H1 (cell line): ENCODE measurements at regions not wholly inside any gene's neighbourhood (a gene's known extent, or its start where the extent isn't known, plus 50 kb on each side); places are given as distances from the start of the nearest gene placed in this dataset.
A peak's percentile ranks its signal among the peaks of the same experiment; 100 is the strongest.

Experiments
- CTCF ChIA-PET: fragments of 300-600 bp; sonication (Branson Sonifier 250); formaldehyde crosslinking; loops from one replicate; lab custom pipeline; 2021; ENCODE audit not compliant: partially characterized antibody; lab: Charles Lee
- POLR2A ChIA-PET: fragments of 300-600 bp; sonication (Branson Sonifier 250); formaldehyde crosslinking; loops from one replicate; lab custom pipeline; 2021; ENCODE audit warnings: inconsistent platforms; ENCODE audit not compliant: partially characterized antibody; lab: Charles Lee
- DNase-seq, 2 experiments: peaks; one replicate each; pipeline versions ENCODE4 v3.0.0 to v3.0.0-alpha.2; 2010 to 2022; ENCODE audit warnings: low spot score in 2 of 2, low read depth in 1 of 2, mixed read lengths in 1 of 2
- FAIRE-seq: peaks from 2 replicates; lab custom pipeline; 2011; peaks lifted over from hg19 to GRCh38; lab: Jason Lieb, UNC
- H2AFZ ChIP-seq: 2 replicates; pipeline ENCODE4 v1.8.1; 2012; ENCODE audit warnings: low read length, inconsistent platforms
- H2AK5ac ChIP-seq: 2 replicates; pipeline ENCODE4 v1.6.1; 2013; ENCODE audit warnings: low read depth, low read length
- H2BK120ac ChIP-seq: replicated peaks from 2 replicates; pipeline ENCODE3; 2013; ENCODE audit warnings: low read depth, low read length, inconsistent platforms
- H2BK12ac ChIP-seq: 2 replicates; pipeline ENCODE4 v1.6.1; 2013; ENCODE audit warnings: low read depth, low read length
- H2BK15ac ChIP-seq: 2 replicates; pipeline ENCODE4 v1.6.1; 2013; ENCODE audit warnings: low read length
- H2BK20ac ChIP-seq: 2 replicates; pipeline ENCODE4 v1.6.1; 2013; ENCODE audit warnings: low read length
- H2BK5ac ChIP-seq: 2 replicates; pipeline ENCODE4 v1.6.1; 2013; ENCODE audit warnings: low read depth, low read length
- H3K14ac ChIP-seq: 2 replicates; pipeline ENCODE4 v1.6.1; 2013; ENCODE audit warnings: inconsistent platforms; ENCODE audit not compliant: insufficient read length
- H3K18ac ChIP-seq: 2 replicates; pipeline ENCODE4 v1.6.1; 2013; ENCODE audit warnings: low read length; ENCODE audit errors: extremely low read depth
- H3K23ac ChIP-seq: 2 replicates; pipeline ENCODE4 v1.6.1; 2013; ENCODE audit warnings: inconsistent platforms; ENCODE audit not compliant: insufficient read length
- H3K23me2 ChIP-seq: 2 replicates; pipeline ENCODE4 v1.6.1; 2013; ENCODE audit warnings: low read depth, low read length
- H3K27ac ChIP-seq: 2 replicates; pipeline ENCODE4 v1.6.1; 2011; ENCODE audit warnings: low read depth, low read length, inconsistent platforms
- H3K27me3 ChIP-seq, 4 experiments: replicated peaks in 1 of 4; 1 replicate in 1 of 4; 2 replicates in 3 of 4; pipeline versions ENCODE4 v1.6.1 to v1.8.1; 2011 to 2013; ENCODE audit warnings: low read length in 3 of 4, mild to moderate bottlenecking in 3 of 4, inconsistent platforms in 2 of 4, mixed read lengths in 2 of 4, moderate library complexity in 1 of 4; ENCODE audit not compliant: control insufficient read depth in 3 of 4, insufficient read depth in 3 of 4; ENCODE audit errors: extremely low read depth in 1 of 4
- H3K36me3 ChIP-seq, 4 experiments: 2 replicates each; pipeline versions ENCODE4 v1.6.1 to v1.8.1; 2011 to 2013; ENCODE audit warnings: mild to moderate bottlenecking in 4 of 4, low read length in 3 of 4, moderate library complexity in 2 of 4, control low read depth in 1 of 4, inconsistent platforms in 1 of 4; ENCODE audit not compliant: insufficient read depth in 4 of 4, control insufficient read depth in 2 of 4
- H3K4ac ChIP-seq: replicated peaks from 2 replicates; pipeline ENCODE3; 2013; ENCODE audit warnings: low read length, low read depth, mixed read lengths, inconsistent platforms; ENCODE audit not compliant: insufficient read length
- H3K4me1 ChIP-seq, 4 experiments: replicated peaks in 1 of 4; 1 replicate in 1 of 4; 2 replicates in 3 of 4; pipeline versions ENCODE4 v1.6.1 to v1.8.1; 2011 to 2013; ENCODE audit warnings: low read length in 3 of 4, inconsistent platforms in 2 of 4, mixed read lengths in 1 of 4; ENCODE audit not compliant: insufficient read depth in 4 of 4, control insufficient read depth in 3 of 4
- H3K4me2 ChIP-seq, 2 experiments: 2 replicates each; pipeline versions ENCODE4 v1.6.1 to v1.8.1; 2011 to 2013; ENCODE audit warnings: low read depth in 2 of 2, low read length in 2 of 2, control low read depth in 1 of 2, inconsistent platforms in 1 of 2, mild to moderate bottlenecking in 1 of 2; ENCODE audit not compliant: insufficient read depth in 1 of 2
- H3K4me3 ChIP-seq, 4 experiments: fragments of 200-600, 300-600 bp in 1 of 4; sonication (generic), shearing (Covaris generic), sonication (Bioruptor Twin) in 1 of 4; 2 replicates each; pipeline versions ENCODE4 v1.5.1 to v1.8.1; 2011 to 2016; ENCODE audit warnings: low read length in 4 of 4, low read depth in 3 of 4, control low read depth in 2 of 4, inconsistent platforms in 2 of 4, mild to moderate bottlenecking in 2 of 4, mixed read lengths in 1 of 4, moderate library complexity in 1 of 4; ENCODE audit not compliant: insufficient read depth in 2 of 4; ENCODE audit errors: extremely low read depth in 1 of 4
- H3K56ac ChIP-seq: replicated peaks from 2 replicates; pipeline ENCODE3; 2013; ENCODE audit warnings: low read depth, mild to moderate bottlenecking, mixed read lengths, low read length, inconsistent platforms; ENCODE audit not compliant: insufficient read length
- H3K79me1 ChIP-seq: 2 replicates; pipeline ENCODE4 v1.6.1; 2013; ENCODE audit warnings: low read depth, low read length, control low read depth
- H3K79me2 ChIP-seq, 2 experiments: 2 replicates each; pipeline versions ENCODE4 v1.6.1 to v1.8.1; 2012 to 2013; ENCODE audit warnings: low read length in 2 of 2, mild to moderate bottlenecking in 2 of 2, inconsistent platforms in 1 of 2; ENCODE audit not compliant: insufficient read depth in 2 of 2, control insufficient read depth in 1 of 2
- H3K9ac ChIP-seq, 4 experiments: replicated peaks in 1 of 4; 1 replicate in 1 of 4; 2 replicates in 3 of 4; pipeline versions ENCODE4 v1.6.1 to v1.8.1; 2011 to 2013; ENCODE audit warnings: low read depth in 3 of 4, low read length in 3 of 4, control low read depth in 2 of 4, mild to moderate bottlenecking in 2 of 4, moderate library complexity in 2 of 4, inconsistent platforms in 1 of 4; ENCODE audit errors: extremely low read depth in 1 of 4
- H3K9me3 ChIP-seq, 2 experiments: 2 replicates each; pipeline versions ENCODE4 v1.6.1 to v1.8.1; 2012 to 2013; ENCODE audit warnings: mild to moderate bottlenecking in 2 of 2, moderate library complexity in 2 of 2, control low read depth in 1 of 2, inconsistent platforms in 1 of 2, low read depth in 1 of 2, low read length in 1 of 2, mixed read lengths in 1 of 2; ENCODE audit not compliant: insufficient read depth in 2 of 2
- H4K20me1 ChIP-seq, 2 experiments: replicated peaks in 1 of 2; 2 replicates each; pipeline versions ENCODE3 to v1.8.1; 2011 to 2013; ENCODE audit warnings: inconsistent platforms in 2 of 2, low read length in 2 of 2, mild to moderate bottlenecking in 1 of 2; ENCODE audit not compliant: insufficient read depth in 2 of 2, control insufficient read depth in 1 of 2
- H4K5ac ChIP-seq: 2 replicates; pipeline ENCODE4 v1.6.1; 2013; ENCODE audit warnings: low read length, low read depth, mixed read lengths, inconsistent platforms; ENCODE audit not compliant: insufficient read length
- H4K8ac ChIP-seq: 2 replicates; pipeline ENCODE4 v1.8.0; 2013; ENCODE audit warnings: mild to moderate bottlenecking, moderate library complexity, low read length, inconsistent platforms; ENCODE audit not compliant: insufficient read depth; ENCODE audit errors: extremely low read depth
- H4K91ac ChIP-seq: replicated peaks from 2 replicates; pipeline ENCODE3; 2013; ENCODE audit warnings: low read length, mixed read lengths, inconsistent platforms; ENCODE audit not compliant: insufficient read length
- ASH2L ChIP-seq: fragments of 200-600, 300-600 bp; sonication (generic); IDR thresholded peaks from one replicate; pipeline ENCODE4 v1.7.1; 2017; ENCODE audit warnings: low read length
- CBX8 ChIP-seq: fragments of 300-800, 300-1000 bp; sonication (generic); IDR thresholded peaks from 2 replicates; pipeline ENCODE4 v1.7.1; 2016; ENCODE audit warnings: low read depth, low read length, borderline replicate concordance
- CTBP2 ChIP-seq: IDR thresholded peaks from 2 replicates; pipeline ENCODE4 v1.7.0; 2011; ENCODE audit warnings: borderline replicate concordance, mild to moderate bottlenecking, moderate library complexity, mixed read lengths, low read length; ENCODE audit not compliant: insufficient read depth, insufficient read length
- HDAC2 ChIP-seq, 2 experiments: fragments of 300-600 bp in 1 of 2; sonication (generic) in 1 of 2; IDR thresholded peaks; 2 replicates each; pipeline ENCODE4 v1.6.1; 2011 to 2012; ENCODE audit warnings: low read depth in 2 of 2, low read length in 2 of 2, mild to moderate bottlenecking in 2 of 2, moderate library complexity in 2 of 2, borderline replicate concordance in 1 of 2, inconsistent platforms in 1 of 2
- JUN ChIP-seq: IDR thresholded peaks from 2 replicates; pipeline ENCODE4 v1.6.1; 2011; ENCODE audit warnings: low read depth, mild to moderate bottlenecking, improper control_type of control experiment, low read length
- KDM4A ChIP-seq: IDR thresholded peaks from one replicate; pipeline ENCODE4 v1.7.1; 2012; ENCODE audit warnings: low read depth, mild to moderate bottlenecking, moderate library complexity, low read length, inconsistent platforms; ENCODE audit not compliant: severe bottlenecking
- PHF8 ChIP-seq: fragments of 200-600 bp; sonication (generic); conservative IDR thresholded peaks from 2 replicates; pipeline ENCODE4 v1.7.1; 2012; ENCODE audit warnings: low read depth, mild to moderate bottlenecking, inconsistent platforms, low read length, moderate library complexity
- SP1 ChIP-seq: IDR thresholded peaks from 2 replicates; pipeline ENCODE4 v1.6.1; 2011; ENCODE audit warnings: low read depth, low read length
- TBP ChIP-seq: IDR thresholded peaks from 2 replicates; pipeline ENCODE4 v1.6.1; 2011; ENCODE audit warnings: low read depth, low read length, improper control_type of control experiment
- ZNF274 ChIP-seq: IDR thresholded peaks from 2 replicates; pipeline ENCODE4 v1.7.0; 2012; ENCODE audit warnings: low read length, borderline replicate concordance; ENCODE audit errors: extremely low read depth
- WGBS, 2 experiments: shearing (Covaris generic) in 1 of 2; methylation state at CpG; one replicate each; pipeline versions ENCODE4 v1.1.6 to v1.1.7; 2013 to 2015; ENCODE audit warnings: low lambda C conversion rate in 2 of 2, mixed read lengths in 2 of 2, inconsistent platforms in 1 of 2, low coverage in 1 of 2, missing lambda C conversion rate in 1 of 2; ENCODE audit not compliant: insufficient replicate concordance in 2 of 2, insufficient coverage in 1 of 2, insufficient read length in 1 of 2; ENCODE audit errors: extremely low coverage in 1 of 2, missing lambda C conversion rate in 1 of 2; 5-methylcytosine and 5-hydroxymethylcytosine counted together
- TF ChIP-seq, protein P1 (sequence below): IDR thresholded peaks from 2 replicates; pipeline ENCODE4 v1.6.1; 2011; ENCODE audit warnings: low read depth, mild to moderate bottlenecking, low read length; ENCODE audit not compliant: insufficient read depth

DNA sequence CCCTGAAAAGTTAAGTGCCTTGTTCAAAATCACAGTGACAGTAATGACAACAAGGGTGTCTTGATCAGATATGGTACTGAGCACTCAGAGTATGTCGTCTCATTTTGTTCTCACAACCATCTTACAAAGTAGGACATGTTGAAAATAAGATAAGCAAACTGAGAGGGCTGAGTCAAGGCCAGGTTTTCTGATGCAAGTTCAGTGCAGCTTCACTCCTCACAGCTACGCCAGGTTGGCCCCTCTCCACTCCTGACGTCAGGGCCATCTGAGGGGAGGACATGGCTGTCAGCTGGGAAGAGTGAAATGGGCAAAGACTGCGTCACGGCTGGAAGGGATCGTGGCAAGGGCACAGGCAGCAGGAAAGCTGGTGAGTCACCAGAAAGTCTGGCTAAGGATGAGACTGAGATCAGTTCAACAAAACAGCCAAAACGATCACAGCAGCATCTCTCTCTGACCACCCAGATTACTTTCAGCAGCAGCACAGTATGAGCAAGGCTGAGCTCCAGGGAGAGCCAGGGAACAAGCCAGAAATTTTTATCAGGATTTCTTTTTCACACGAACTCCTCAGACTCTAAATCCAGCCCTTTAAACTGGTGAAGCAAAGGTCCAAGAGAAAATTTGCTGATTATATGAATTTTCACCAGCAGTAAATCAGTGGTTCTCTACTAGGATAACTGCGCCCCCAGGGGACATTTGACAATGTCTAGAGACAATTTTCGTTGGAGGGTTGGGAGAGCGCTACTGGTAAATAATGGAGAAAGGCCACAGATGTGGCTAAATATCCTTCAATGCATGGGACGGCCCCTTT, 297.9 kb upstream of the AMIGO2 start:
- Histone ChIP-seq H4K5ac (no peak overlapping the region), H2BK15ac (no peak overlapping the region), H3K36me3 (no peaks in the 10 kb centered on the region), H2BK12ac (peak overlapping the region; percentile 68; the same call in 1 of the 2 replicates), H3K4me3 (no peak overlapping the region), H2AK5ac (no peak overlapping the region), H2BK120ac (no peak overlapping the region), H2BK20ac (no peak overlapping the region), H4K91ac (no peak overlapping the region), H3K23me2 (no peaks in the 10 kb centered on the region), H3K4ac (no peak overlapping the region), H3K79me2 (no peaks in the 10 kb centered on the region), H3K14ac (no peak overlapping the region), H3K4me2 (no peak overlapping the region), H3K9me3 (no peaks in the 10 kb centered on the region), H3K9ac (no peak overlapping the region), H2AFZ (0 out of 2 replicates have a peak overlapping the region, but pooled peaks have one; percentile 16), H3K79me1 (no peaks in the 10 kb centered on the region), H3K27me3 (no peaks in the 10 kb centered on the region), H4K8ac (no peak overlapping the region), H3K23ac (no peak overlapping the region), H4K20me1 (no peaks in the 10 kb centered on the region), H2BK5ac (no peak overlapping the region), H3K56ac (no peak overlapping the region), H3K27ac (no peak overlapping the region), H3K4me1 (no peaks in the 10 kb centered on the region), H3K18ac (no peak overlapping the region)
- ChIA-PET CTCF (interaction anchor here (0.6 to 1.3 kb wide), 3 partner anchors 10 to 579 kb away, joined by 3 read pairs; no protein-coding TSS in a partner anchor), POLR2A (no interaction called here)
- FAIRE-seq = no peak
- no peak for DNase-seq
- TF ChIP-seq KDM4A (no peak), CTBP2 (no peak), TBP (no peak), SP1 (no peak), PHF8 (no peak), HDAC2 (IDR thresholded peaks at IDR 0.05; ENCODE audit: borderline replicate concordance in 1 of 2, low read depth in 2 of 2, low read length in 2 of 2) (no peak), ASH2L (no peak), ZNF274 (no peak), JUN (no peak), CBX8 (no peak)
- TF ChIP-seq, protein P1, sequence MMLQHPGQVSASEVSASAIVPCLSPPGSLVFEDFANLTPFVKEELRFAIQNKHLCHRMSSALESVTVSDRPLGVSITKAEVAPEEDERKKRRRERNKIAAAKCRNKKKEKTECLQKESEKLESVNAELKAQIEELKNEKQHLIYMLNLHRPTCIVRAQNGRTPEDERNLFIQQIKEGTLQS = no peak
- 90% methylated on average over 12 of the region's 12 CpGs; no CpG with 5 or more reads in 1 of the 2 experiments for WGBS, 2 experiments
